Adrenal gland (tissue), 9 donors: ENCODE measurements at regions not wholly inside any gene's neighbourhood (a gene's known extent, or its start where the extent isn't known, plus 50 kb on each side); places are given as distances from the start of the nearest gene placed in this dataset.
"Not testable (repeated sequence)": the region's sequence is repeated elsewhere in the genome, so short reads cannot be mapped to it uniquely, and the experiment has no call there.

Experiments
- DNase-seq, 7 donors: peaks; one replicate each; pipeline ENCODE4 v3.0.0-alpha.2; 2019 to 2020
- H3K27ac ChIP-seq, 5 donors: fragments of 200-600 bp; sonication (generic) in 4 of 5; 1 replicate in 3 of 5; 2 replicates in 2 of 5; pipeline versions ENCODE4 v1.5.1 to v1.8.0; 2016 to 2020; ENCODE audit warnings: mild to moderate bottlenecking in 1 of 5
- H3K27me3 ChIP-seq: fragments of 200-600 bp; 2 replicates; pipeline ENCODE4 v1.8.0; 2021
- H3K36me3 ChIP-seq, 2 donors: fragments of 200-600 bp; replicated peaks in 1 of 2; 1 replicate in 1 of 2; 2 replicates in 1 of 2; pipeline versions ENCODE4 v1.5.1 to v1.8.0; 2018 to 2022
- H3K4me1 ChIP-seq, 2 donors: fragments of 200-600 bp; replicated peaks in 1 of 2; 1 replicate in 1 of 2; 2 replicates in 1 of 2; pipeline versions ENCODE4 v1.5.1 to v1.8.0; 2018 to 2021
- H3K4me3 ChIP-seq, 4 donors: fragments of 200-600 bp; sonication (generic) in 3 of 4; one replicate each; pipeline ENCODE4 v1.5.1; 2016 to 2018
- H3K9me3 ChIP-seq, 3 donors: fragments of 200-600 bp; sonication (generic) in 1 of 3; replicated peaks in 1 of 3; 1 replicate in 2 of 3; 2 replicates in 1 of 3; pipeline versions ENCODE4 v1.5.1 to v1.8.0; 2016 to 2021
- POLR2A ChIP-seq, 2 donors: fragments of 450-650 bp; IDR thresholded peaks; one replicate each; pipeline ENCODE4 v1.6.1; 2017; ENCODE audit warnings: antibody characterized with exemption in 2 of 2, mild to moderate bottlenecking in 2 of 2, moderate library complexity in 1 of 2
- WGBS, 4 donors: extraction: QIAGEN DNeasy Blood & Tissue Kit in 2 of 4; methylation state at CpG; one replicate each; pipeline versions ENCODE4 v1.1.5 to v1.1.7; 2013 to 2017; 5-methylcytosine and 5-hydroxymethylcytosine counted together
- intact Hi-C, 2 donors: fragments of 100-400 bp; cut with DNase I; formaldehyde crosslinking; loops; one replicate each; pipeline versions ENCODE4 v1.14.1 to v1.15.0; 2022 to 2023
- microRNA-seq, 3 donors: library from miRNA; unstranded; fragments of <30 nt; microRNA quantifications; one replicate each; pipeline ENCODE4, GENCODE V29; 2017 to 2020
- small RNA-seq, 2 donors: library from RNA; depleted of rRNA; stranded (forward); fragments of <200 nt; gene quantifications; one replicate each; pipeline ENCODE3, GENCODE V24; 2016
- TF ChIP-seq, protein P1 (sequence below), 6 experiments: fragments of 450-650 bp in 4 of 6; fragments of 200-600 bp in 2 of 6; sonication (generic) in 1 of 6; IDR thresholded peaks; 1 replicate in 5 of 6; 2 replicates in 1 of 6; pipeline versions ENCODE4 v1.5.1 to v1.8.0; 2016 to 2021; ENCODE audit warnings: antibody characterized with exemption in 6 of 6, mild to moderate bottlenecking in 2 of 6, moderate library complexity in 1 of 6
- donor health status: healthy with polysubstance abuse.
- donor health status: Bipolar disorder and iron deficiency.
- donor health status: DM: yes; HTN: yes; CAD: no.
- donor health status: DM: no; HTN: no; CAD: no.
- donor health status: DM: no; HTN: no; CAD: no.

DNA sequence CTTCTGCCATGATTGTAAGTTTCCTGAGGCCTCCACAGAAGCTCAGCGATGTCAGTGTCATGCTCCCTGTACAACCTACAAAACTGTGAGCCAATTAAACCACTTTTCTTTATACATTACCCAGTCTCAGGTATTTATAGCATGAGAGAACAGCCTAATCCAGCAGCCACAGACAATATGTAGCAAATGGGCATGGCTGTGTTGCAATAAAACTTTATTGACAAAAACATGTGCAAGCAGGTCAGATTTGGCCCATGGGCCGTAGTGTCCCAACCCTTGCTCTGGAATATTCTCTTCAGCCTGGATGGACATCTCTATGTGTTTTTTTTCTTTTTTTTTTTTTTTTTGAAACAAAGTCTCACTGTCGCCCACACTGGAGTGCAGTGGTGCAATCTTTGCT lies 60.9 kb upstream of the EEF2KMT start:
- 81 to 92% (median 89%) methylated on average over 3 of the region's 3 CpGs for WGBS, 4 donors
- H3K9me3 ChIP-seq = no peaks in the 10 kb centered on the region
- intact Hi-C loops = no loop called here
- no peak overlapping the region for H3K4me3 ChIP-seq
- no peaks in the 10 kb centered on the region for H3K27me3 ChIP-seq
- DNase-seq = no peak
- no peak overlapping the region for H3K27ac ChIP-seq
- TF ChIP-seq POLR2A (IDR thresholded peaks at IDR 0.05) = no peak
- TF ChIP-seq, protein P1, sequence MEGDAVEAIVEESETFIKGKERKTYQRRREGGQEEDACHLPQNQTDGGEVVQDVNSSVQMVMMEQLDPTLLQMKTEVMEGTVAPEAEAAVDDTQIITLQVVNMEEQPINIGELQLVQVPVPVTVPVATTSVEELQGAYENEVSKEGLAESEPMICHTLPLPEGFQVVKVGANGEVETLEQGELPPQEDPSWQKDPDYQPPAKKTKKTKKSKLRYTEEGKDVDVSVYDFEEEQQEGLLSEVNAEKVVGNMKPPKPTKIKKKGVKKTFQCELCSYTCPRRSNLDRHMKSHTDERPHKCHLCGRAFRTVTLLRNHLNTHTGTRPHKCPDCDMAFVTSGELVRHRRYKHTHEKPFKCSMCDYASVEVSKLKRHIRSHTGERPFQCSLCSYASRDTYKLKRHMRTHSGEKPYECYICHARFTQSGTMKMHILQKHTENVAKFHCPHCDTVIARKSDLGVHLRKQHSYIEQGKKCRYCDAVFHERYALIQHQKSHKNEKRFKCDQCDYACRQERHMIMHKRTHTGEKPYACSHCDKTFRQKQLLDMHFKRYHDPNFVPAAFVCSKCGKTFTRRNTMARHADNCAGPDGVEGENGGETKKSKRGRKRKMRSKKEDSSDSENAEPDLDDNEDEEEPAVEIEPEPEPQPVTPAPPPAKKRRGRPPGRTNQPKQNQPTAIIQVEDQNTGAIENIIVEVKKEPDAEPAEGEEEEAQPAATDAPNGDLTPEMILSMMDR (IDR thresholded peaks at IDR 0.05) = no peak
- H3K4me1 ChIP-seq = no peaks in the 10 kb centered on the region
- no peaks in the 10 kb centered on the region for H3K36me3 ChIP-seq

DNA sequence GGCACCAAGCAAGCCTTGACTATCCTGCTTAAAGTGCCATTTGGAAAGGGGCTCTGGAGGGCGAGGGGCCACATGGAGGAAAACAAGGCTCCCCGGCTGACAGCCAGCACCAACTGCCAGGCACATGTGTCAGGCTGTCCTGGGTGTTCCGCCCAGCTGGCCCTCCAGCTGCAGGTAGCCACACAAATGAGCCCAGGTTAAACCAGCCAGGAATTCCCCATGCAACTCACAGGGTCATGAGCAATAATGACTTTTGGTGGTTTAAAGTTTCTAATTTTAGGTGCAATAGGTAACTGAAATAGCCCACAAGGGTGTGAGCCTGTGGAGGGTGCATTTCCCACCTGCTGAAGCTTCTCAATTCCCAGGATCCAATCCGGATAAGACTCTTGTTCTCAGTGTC lies 58.9 kb upstream of the EEF2KMT start:
- H3K9me3 ChIP-seq, H3K4me3 ChIP-seq, H3K36me3 ChIP-seq, H3K4me1 ChIP-seq, DNase-seq, H3K27ac ChIP-seq, H3K27me3 ChIP-seq, intact Hi-C loops: not testable (repeated sequence)
- 22 to 71% (median 68%) methylated on average over 1 to 4 of the region's 4 CpGs for WGBS, 4 donors

DNA sequence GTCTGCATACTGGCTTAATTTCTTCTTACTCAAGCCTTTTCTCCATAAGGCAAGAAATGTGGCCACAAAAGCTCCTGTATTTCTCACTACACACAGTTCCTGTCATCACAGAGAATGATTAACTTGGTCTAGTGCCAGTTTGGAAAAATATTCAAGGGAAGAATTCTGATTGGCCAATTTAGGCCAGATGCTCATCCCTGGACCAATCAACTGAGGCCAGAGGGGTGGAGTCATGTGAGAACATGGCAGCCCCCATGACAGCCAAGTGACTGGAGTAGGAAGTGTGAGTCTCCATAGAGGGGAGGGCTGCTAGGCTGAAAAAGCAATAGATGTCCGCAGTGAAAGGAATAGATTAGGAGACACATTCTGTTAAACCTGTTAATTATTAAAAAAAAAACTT lies 56.4 kb upstream of the EEF2KMT start:
- H3K27me3 ChIP-seq, H3K4me3 ChIP-seq, DNase-seq, H3K36me3 ChIP-seq, H3K9me3 ChIP-seq, H3K27ac ChIP-seq, intact Hi-C loops, H3K4me1 ChIP-seq: not testable (repeated sequence)
- 96 to 100% (median 98%) methylated on average over 1 of the region's 1 CpG for WGBS, 4 donors

DNA sequence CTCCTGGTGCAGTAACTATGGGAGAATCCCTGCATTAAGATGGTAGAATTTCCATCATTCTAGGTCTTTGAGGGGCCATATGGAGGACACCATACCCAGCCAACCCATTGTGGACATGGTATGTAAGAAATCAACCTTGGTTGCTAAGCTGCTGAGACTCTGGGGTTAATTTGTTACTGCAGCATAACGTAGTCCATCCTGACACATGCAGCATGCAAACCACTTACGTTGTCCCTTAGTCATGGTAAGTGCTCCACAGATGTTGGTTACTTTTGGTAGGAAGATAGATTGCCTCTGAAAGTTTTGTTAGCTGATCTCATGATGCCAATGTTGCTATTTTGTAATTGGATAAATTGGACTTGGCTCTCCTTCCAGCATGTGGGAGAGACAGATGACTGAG lies 53.8 kb upstream of the EEF2KMT start:
- H3K9me3 ChIP-seq, H3K4me3 ChIP-seq, H3K27ac ChIP-seq, H3K36me3 ChIP-seq, intact Hi-C loops, H3K4me1 ChIP-seq, H3K27me3 ChIP-seq, DNase-seq: not testable (repeated sequence)
- WGBS, 4 donors = 63 to 76% (median 69%) methylated on average over 2 of the region's 2 CpGs

Small RNA genes lying in the stretch of these regions (microRNA-seq; reads per million reads assigned to microRNA genes)
- 0 reads per million in 3 donors for gene MIR8065

Small RNA genes lying in the stretch of these regions (small RNA-seq; reads per million reads assigned to genes)
- gene AC007012.1 = 0 reads per million in 2 donors
- gene MIR8065 = 0 reads per million in 2 donors
- gene RNU6-328P = 0 reads per million in 2 donors
- 0 reads per million in 2 donors for gene RNU6-457P
- gene RNU7-99P = 0 reads per million in 2 donors
- gene SNRPCP20 = 0 reads per million in 2 donors
